Mesendoderm (in vitro differentiated cells): ENCODE measurements at regions not wholly inside any gene's neighbourhood (a gene's known extent, or its start where the extent isn't known, plus 50 kb on each side); places are given as distances from the start of the nearest gene placed in this dataset.

Experiments used
- DNase-seq: peaks from one replicate; pipeline ENCODE4 v3.0.0; 2013
- H2AK5ac ChIP-seq: 2 replicates; pipeline ENCODE4 v1.6.1; 2013; ENCODE audit warnings: low read length, inconsistent platforms
- H2BK120ac ChIP-seq: 2 replicates; pipeline ENCODE4 v1.6.1; 2013; ENCODE audit warnings: low read depth, mild to moderate bottlenecking, low read length, moderate library complexity, mixed read lengths
- H2BK15ac ChIP-seq: replicated peaks from 2 replicates; pipeline ENCODE4 v1.6.1; 2013; ENCODE audit warnings: low read depth, mild to moderate bottlenecking, moderate library complexity
- H2BK5ac ChIP-seq: 2 replicates; pipeline ENCODE4 v1.6.1; 2013; ENCODE audit warnings: low read length, inconsistent platforms
- H3K18ac ChIP-seq: 2 replicates; pipeline ENCODE4 v1.6.1; 2013; ENCODE audit warnings: mild to moderate bottlenecking, low read length, mixed read lengths
- H3K23ac ChIP-seq: one replicate; pipeline ENCODE4 v1.6.1; 2013; ENCODE audit warnings: low read length
- H3K27ac ChIP-seq: 2 replicates; pipeline ENCODE4 v1.5.1; 2013; ENCODE audit warnings: low read depth, mild to moderate bottlenecking, inconsistent platforms, low read length, moderate library complexity
- H3K27me3 ChIP-seq: 2 replicates; pipeline ENCODE4 v1.6.1; 2013; ENCODE audit warnings: low read length, control low read depth, mild to moderate bottlenecking, inconsistent platforms; ENCODE audit not compliant: insufficient read depth, poor library complexity
- H3K36me3 ChIP-seq: 2 replicates; pipeline ENCODE4 v1.6.1; 2013; ENCODE audit warnings: low read length, inconsistent platforms; ENCODE audit not compliant: control insufficient read depth, insufficient read depth
- H3K4ac ChIP-seq: one replicate; pipeline ENCODE4 v1.6.1; 2013; ENCODE audit warnings: low read depth, mild to moderate bottlenecking, low read length, moderate library complexity
- H3K4me1 ChIP-seq: 2 replicates; pipeline ENCODE4 v1.6.1; 2013; ENCODE audit warnings: low read depth, low read length, inconsistent platforms; ENCODE audit not compliant: control insufficient read depth
- H3K4me2 ChIP-seq: 2 replicates; pipeline ENCODE4 v1.6.1; 2013; ENCODE audit warnings: low read length
- H3K4me3 ChIP-seq: 2 replicates; pipeline ENCODE4 v1.5.1; 2013; ENCODE audit warnings: mild to moderate bottlenecking, low read length
- H3K56ac ChIP-seq: one replicate; pipeline ENCODE4 v1.6.1; 2013; ENCODE audit warnings: low read length
- H3K79me1 ChIP-seq: 2 replicates; pipeline ENCODE4 v1.6.1; 2013; ENCODE audit warnings: low read length, inconsistent platforms
- H3K79me2 ChIP-seq: 2 replicates; pipeline ENCODE4 v1.6.1; 2013; ENCODE audit warnings: mild to moderate bottlenecking, low read length; ENCODE audit not compliant: control insufficient read depth, insufficient read depth
- H3K9ac ChIP-seq: 2 replicates; pipeline ENCODE4 v1.6.1; 2013; ENCODE audit warnings: low read length, inconsistent platforms
- H4K5ac ChIP-seq: one replicate; pipeline ENCODE4 v1.6.1; 2013; ENCODE audit warnings: low read length
- H4K8ac ChIP-seq: one replicate; pipeline ENCODE4 v1.6.1; 2013; ENCODE audit warnings: low read depth, mild to moderate bottlenecking, control low read depth, low read length, moderate library complexity
- WGBS: extraction: QIAGEN DNeasy Blood & Tissue Kit; methylation state at CpG from one replicate; pipeline ENCODE4 v1.1.7; 2013; ENCODE audit warnings: low lambda C conversion rate, missing lambda C conversion rate; ENCODE audit not compliant: insufficient coverage; ENCODE audit errors: extremely low coverage; 5-methylcytosine and 5-hydroxymethylcytosine counted together

GRCh38 chr20:52410182-52410647 lies 218.6 kb upstream of the ZFP64 start:
- Histone ChIP-seq H3K4me3 (no peak overlapping the region), H3K27ac (no peak overlapping the region), H4K8ac (no peak overlapping the region), H3K9ac (no peak overlapping the region), H3K4me2 (no peak overlapping the region), H3K4me1 (no peaks in the 10 kb centered on the region), H3K23ac (no peak overlapping the region), H3K27me3 (no peaks in the 10 kb centered on the region), H2BK120ac (no peak overlapping the region), H3K79me1 (no peaks in the 10 kb centered on the region), H3K4ac (no peak overlapping the region), H3K56ac (no peak overlapping the region), H4K5ac (no peak overlapping the region), H2BK5ac (no peak overlapping the region), H2BK15ac (no peak overlapping the region), H2AK5ac (no peak overlapping the region), H3K18ac (no peak overlapping the region), H3K79me2 (no peaks in the 10 kb centered on the region), H3K36me3 (no peaks in the 10 kb centered on the region)
- peak; percentile 64 for DNase-seq
- WGBS = no CpG with 5 or more reads among the region's 11 CpGs

- H3K4me2 ChIP-seq = no peak overlapping the region
- no peak overlapping the region for H3K27ac ChIP-seq
- no peak overlapping the region for H4K5ac ChIP-seq
- H3K56ac ChIP-seq = no peak overlapping the region
- no peak for DNase-seq
- H3K27me3 ChIP-seq = no peaks in the 10 kb centered on the region
- no peak overlapping the region for H2AK5ac ChIP-seq
- no peak overlapping the region for H3K4ac ChIP-seq
- no peak overlapping the region for H3K23ac ChIP-seq
- no peaks in the 10 kb centered on the region for H3K79me1 ChIP-seq
- H3K36me3 ChIP-seq = no peaks in the 10 kb centered on the region
- no peaks in the 10 kb centered on the region for H3K79me2 ChIP-seq
- H2BK15ac ChIP-seq = no peak overlapping the region
- no peaks in the 10 kb centered on the region for H3K4me1 ChIP-seq
- H3K18ac ChIP-seq = no peak overlapping the region
- no peak overlapping the region for H2BK120ac ChIP-seq
- no CpG with 5 or more reads among the region's 2 CpGs for WGBS
- no peak overlapping the region for H2BK5ac ChIP-seq
- H3K9ac ChIP-seq = no peak overlapping the region
- H4K8ac ChIP-seq = no peak overlapping the region
- no peak overlapping the region for H3K4me3 ChIP-seq
Measured at GRCh38 chr20:52405986-52406385, 214.4 kb upstream of the ZFP64 start.

- Histone ChIP-seq H2BK15ac (no peak overlapping the region), H3K79me1 (no peaks in the 10 kb centered on the region), H3K36me3 (no peaks in the 10 kb centered on the region), H2BK120ac (no peak overlapping the region), H4K5ac (no peak overlapping the region), H3K79me2 (no peaks in the 10 kb centered on the region), H4K8ac (no peak overlapping the region), H3K56ac (no peak overlapping the region), H3K18ac (no peak overlapping the region), H3K4me3 (no peak overlapping the region), H3K4me2 (no peak overlapping the region), H3K27ac (no peak overlapping the region), H3K27me3 (no peaks in the 10 kb centered on the region), H2AK5ac (no peak overlapping the region), H3K9ac (no peak overlapping the region), H3K23ac (no peak overlapping the region), H2BK5ac (no peak overlapping the region), H3K4ac (no peak overlapping the region), H3K4me1 (no peaks in the 10 kb centered on the region)
- WGBS = no CpG with 5 or more reads among the region's 1 CpG
- DNase-seq = no peak
Measured at GRCh38 chr20:52405417-52405816, 213.8 kb upstream of the ZFP64 start.

- no peaks in the 10 kb centered on the region for H3K4me1 ChIP-seq
- H3K4me2 ChIP-seq = no peak overlapping the region
- no peak overlapping the region for H2BK120ac ChIP-seq
- no peaks in the 10 kb centered on the region for H3K79me1 ChIP-seq
- no peak overlapping the region for H4K8ac ChIP-seq
- H4K5ac ChIP-seq = no peak overlapping the region
- peak; percentile 18 for DNase-seq
- H3K27ac ChIP-seq = no peak overlapping the region
- no peak overlapping the region for H3K18ac ChIP-seq
- H3K4me3 ChIP-seq = no peak overlapping the region
- no peak overlapping the region for H3K23ac ChIP-seq
- H2AK5ac ChIP-seq = no peak overlapping the region
- no peak overlapping the region for H3K56ac ChIP-seq
- H3K36me3 ChIP-seq = no peaks in the 10 kb centered on the region
- no peaks in the 10 kb centered on the region for H3K27me3 ChIP-seq
- no peak overlapping the region for H3K4ac ChIP-seq
- no CpG with 5 or more reads among the region's 3 CpGs for WGBS
- H2BK5ac ChIP-seq = no peak overlapping the region
- no peak overlapping the region for H3K9ac ChIP-seq
- no peaks in the 10 kb centered on the region for H3K79me2 ChIP-seq
- no peak overlapping the region for H2BK15ac ChIP-seq
Measured at GRCh38 chr20:52404671-52405070, 213.1 kb upstream of the ZFP64 start.

GRCh38 chr20:52402950-52403349 lies 211.4 kb upstream of the ZFP64 start:
- Histone ChIP-seq H2BK120ac (no peak overlapping the region), H3K36me3 (no peaks in the 10 kb centered on the region), H3K4me1 (no peaks in the 10 kb centered on the region), H3K4me3 (no peak overlapping the region), H3K9ac (no peak overlapping the region), H4K8ac (no peak overlapping the region), H3K4me2 (no peak overlapping the region), H3K27me3 (no peaks in the 10 kb centered on the region), H4K5ac (no peak overlapping the region), H3K4ac (no peak overlapping the region), H2AK5ac (no peak overlapping the region), H3K18ac (no peak overlapping the region), H3K23ac (no peak overlapping the region), H3K79me2 (no peaks in the 10 kb centered on the region), H3K79me1 (no peaks in the 10 kb centered on the region), H2BK15ac (no peak overlapping the region), H3K56ac (no peak overlapping the region), H3K27ac (no peak overlapping the region), H2BK5ac (no peak overlapping the region)
- no CpG with 5 or more reads among the region's 4 CpGs for WGBS
- DNase-seq = no peak

- H2AK5ac ChIP-seq = no peak overlapping the region
- H4K5ac ChIP-seq = no peak overlapping the region
- H3K18ac ChIP-seq = no peak overlapping the region
- no peak overlapping the region for H3K9ac ChIP-seq
- no peak overlapping the region for H2BK5ac ChIP-seq
- no peaks in the 10 kb centered on the region for H3K4me1 ChIP-seq
- no peak overlapping the region for H3K4me3 ChIP-seq
- H3K79me2 ChIP-seq = no peaks in the 10 kb centered on the region
- H3K4ac ChIP-seq = no peak overlapping the region
- no peaks in the 10 kb centered on the region for H3K79me1 ChIP-seq
- H2BK120ac ChIP-seq = no peak overlapping the region
- H3K56ac ChIP-seq = no peak overlapping the region
- H3K23ac ChIP-seq = no peak overlapping the region
- no peak overlapping the region for H3K4me2 ChIP-seq
- H4K8ac ChIP-seq = no peak overlapping the region
- DNase-seq = no peak
- no peak overlapping the region for H3K27ac ChIP-seq
- no peaks in the 10 kb centered on the region for H3K27me3 ChIP-seq
- H2BK15ac ChIP-seq = no peak overlapping the region
- H3K36me3 ChIP-seq = no peaks in the 10 kb centered on the region
- WGBS = no CpG with 5 or more reads among the region's 5 CpGs
Measured at GRCh38 chr20:52402514-52402913, 210.9 kb upstream of the ZFP64 start.
